Heart left ventricle (tissue), 13 donors: ENCODE measurements at regions not wholly inside any gene's neighbourhood (a gene's known extent, or its start where the extent isn't known, plus 50 kb on each side); places are given as distances from the start of the nearest gene placed in this dataset.

Source experiments
- POLR2A ChIP-seq, 2 donors: fragments of 450-650 bp; IDR thresholded peaks; one replicate each; pipeline ENCODE4 v1.6.1; 2017; ENCODE audit warnings: antibody characterized with exemption in 2 of 2, mild to moderate bottlenecking in 2 of 2, moderate library complexity in 2 of 2
- TF ChIP-seq, protein P1 (sequence below), 12 donors: fragments of 200-600 bp; sonication (generic) in 4 of 12; IDR thresholded peaks; one replicate each; pipeline versions ENCODE4 v1.5.0 to v1.8.0; 2018 to 2022; ENCODE audit warnings: antibody characterized with exemption in 12 of 12, mild to moderate bottlenecking in 5 of 12
- donor health status: ischemic (EF 13 %, LVEDD 7.1; RV severe dilation, severe dysfunction).
- donor health status: DM: no; HTN: yes; CAD: no.
- donor health status: DM: no; HTN: no; CAD: no.
- donor health status: ischemic (EF 25% LVEDD 6.9; RV normal size, moderate dysfunction).
- donor health status: ischemic (EF 25% LVEDD 5.7; RV mildly dilated, moderate dysfunction).
- donor health status: ischemic (EF 35%, LVEDD 5.7; RV mildly dilated, moderate dysfunction).
- donor health status: nonischemic (EF 11% LVEDD 7.7; RV severe dilation, severe dysfunction).
- donor health status: DM: yes; HTN: yes; CAD: no.
- donor health status: PGD.
- donor health status: ischemic (EF 29% LVEDD 5.4; RV normal size, mild dysfunction).
- donor health status: nonischemic (EF 23%, LVEDD 6.1; RV moderate dilation, normal function).

DNA sequence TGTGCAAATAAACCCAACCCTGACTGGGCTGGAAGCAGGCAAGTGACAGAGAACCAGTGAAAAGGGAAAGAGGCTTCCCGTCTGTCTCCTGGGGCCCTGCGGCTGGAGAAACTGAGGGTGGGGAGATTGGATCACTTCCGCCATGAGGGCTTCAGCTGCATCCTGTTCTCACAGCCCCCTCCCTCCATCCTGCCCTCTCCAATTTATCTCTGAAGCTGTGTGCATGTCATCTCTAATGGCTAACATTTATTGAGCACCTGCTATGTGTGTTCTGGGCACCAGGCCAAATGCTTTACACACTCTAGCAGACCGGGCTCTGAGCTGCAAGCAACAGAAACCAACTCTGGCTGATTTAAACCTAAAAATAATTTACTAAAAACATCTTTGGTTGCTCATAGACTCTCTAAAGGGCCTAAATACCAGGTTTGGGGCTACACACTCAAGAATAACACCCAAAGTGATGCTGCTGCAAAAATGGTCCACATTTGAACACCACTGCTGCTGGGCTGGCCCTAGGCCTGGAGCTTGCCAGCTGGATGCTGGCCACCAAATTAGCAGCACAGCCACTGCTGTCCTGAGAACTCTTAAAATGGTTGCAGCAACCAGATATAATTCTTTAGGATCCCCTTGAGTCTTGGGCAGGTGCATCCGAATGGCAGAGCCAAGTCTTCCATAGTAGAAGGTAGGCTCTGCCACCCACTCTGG, 123.6 kb upstream of the LRFN2 start:
- TF ChIP-seq, protein P1, sequence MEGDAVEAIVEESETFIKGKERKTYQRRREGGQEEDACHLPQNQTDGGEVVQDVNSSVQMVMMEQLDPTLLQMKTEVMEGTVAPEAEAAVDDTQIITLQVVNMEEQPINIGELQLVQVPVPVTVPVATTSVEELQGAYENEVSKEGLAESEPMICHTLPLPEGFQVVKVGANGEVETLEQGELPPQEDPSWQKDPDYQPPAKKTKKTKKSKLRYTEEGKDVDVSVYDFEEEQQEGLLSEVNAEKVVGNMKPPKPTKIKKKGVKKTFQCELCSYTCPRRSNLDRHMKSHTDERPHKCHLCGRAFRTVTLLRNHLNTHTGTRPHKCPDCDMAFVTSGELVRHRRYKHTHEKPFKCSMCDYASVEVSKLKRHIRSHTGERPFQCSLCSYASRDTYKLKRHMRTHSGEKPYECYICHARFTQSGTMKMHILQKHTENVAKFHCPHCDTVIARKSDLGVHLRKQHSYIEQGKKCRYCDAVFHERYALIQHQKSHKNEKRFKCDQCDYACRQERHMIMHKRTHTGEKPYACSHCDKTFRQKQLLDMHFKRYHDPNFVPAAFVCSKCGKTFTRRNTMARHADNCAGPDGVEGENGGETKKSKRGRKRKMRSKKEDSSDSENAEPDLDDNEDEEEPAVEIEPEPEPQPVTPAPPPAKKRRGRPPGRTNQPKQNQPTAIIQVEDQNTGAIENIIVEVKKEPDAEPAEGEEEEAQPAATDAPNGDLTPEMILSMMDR (IDR thresholded peaks at IDR 0.05), result no peak
- no peak for TF ChIP-seq POLR2A (IDR thresholded peaks at IDR 0.05)
